Jurkat, Clone E6-1 (cell line): ENCODE measurements at regions not wholly inside any gene's neighbourhood (a gene's known extent, or its start where the extent isn't known, plus 50 kb on each side); places are given as distances from the start of the nearest gene placed in this dataset.

Experiments
- DNase-seq: peaks from one replicate; pipeline ENCODE4 v3.0.0-alpha.2; 2011; ENCODE audit warnings: low read depth, low spot score
- H3K4me3 ChIP-seq: 2 replicates; pipeline ENCODE4 v1.5.1; 2011; ENCODE audit warnings: mild to moderate bottlenecking, low read length, control low read depth, moderate library complexity

- no peak overlapping the region for H3K4me3 ChIP-seq
- no peak for DNase-seq
Observed at GRCh38 chr20:21033817-21034216, 72.3 kb downstream of the LINC00237 start.

GRCh38 chr20:21031666-21032065 is 74.5 kb downstream of the LINC00237 start:
- no peak overlapping the region for H3K4me3 ChIP-seq
- no peak for DNase-seq

DNA sequence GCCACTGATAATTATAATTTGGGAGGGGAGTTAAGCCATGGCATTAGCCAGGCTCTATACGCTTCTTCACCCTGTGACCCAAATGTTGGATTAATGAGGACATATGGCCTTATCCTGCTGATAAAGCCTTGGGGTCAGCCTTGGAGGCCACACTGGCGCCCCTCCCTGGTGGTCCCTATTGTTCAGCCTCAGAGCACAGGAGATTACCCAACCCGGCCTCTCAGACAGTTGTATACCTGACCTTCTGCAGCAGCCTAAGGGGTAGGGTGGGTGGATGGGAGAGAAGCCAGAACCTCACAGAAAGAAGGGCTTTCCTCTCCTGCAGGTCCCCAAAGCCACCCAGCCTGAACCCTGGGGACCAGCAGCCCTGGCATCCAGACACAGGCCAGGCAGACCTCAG is 76.8 kb downstream of the LINC00237 start:
- no peak overlapping the region for H3K4me3 ChIP-seq
- DNase-seq: no peak

DNA sequence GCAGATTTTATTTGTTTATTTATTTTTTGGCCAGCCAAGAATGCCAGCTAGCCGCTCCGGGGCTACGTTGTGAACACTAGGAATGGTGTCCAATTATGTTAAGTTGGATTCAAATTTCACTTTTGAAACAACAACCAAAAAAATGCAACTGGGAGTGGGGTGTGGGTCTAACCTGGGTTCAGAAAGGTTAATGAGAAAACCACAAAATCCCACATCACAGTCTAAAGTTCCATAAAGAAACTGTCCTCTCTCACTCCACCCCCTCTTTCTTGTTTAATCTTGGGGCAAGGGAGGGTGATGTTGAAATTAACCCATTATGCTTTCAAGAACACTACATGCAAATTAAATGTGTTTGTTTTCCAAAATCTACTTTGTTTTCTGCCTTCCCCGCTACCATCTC is 77.2 kb downstream of the LINC00237 start:
- H3K4me3 ChIP-seq: no peak overlapping the region
- no peak for DNase-seq

DNA sequence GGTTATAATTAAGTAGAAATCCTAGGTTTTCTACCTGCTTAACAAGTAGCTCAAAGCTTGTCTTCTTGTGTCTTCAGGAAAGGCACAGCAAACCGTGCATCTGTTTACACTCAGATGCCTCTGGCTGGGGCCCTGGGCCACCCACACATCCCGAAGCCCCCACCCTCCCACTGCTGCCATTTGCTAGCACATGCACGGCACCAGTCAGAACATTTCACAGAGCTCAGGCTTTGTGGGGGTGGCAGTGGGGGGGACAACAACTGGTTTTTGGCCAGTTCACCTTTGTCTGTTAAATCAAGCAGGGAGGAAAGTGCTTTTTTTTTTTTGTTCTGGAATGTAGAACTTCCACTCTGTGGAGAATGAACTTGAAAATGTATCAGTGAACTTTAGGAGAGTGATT is 77.7 kb downstream of the LINC00237 start:
- H3K4me3 ChIP-seq: no peak overlapping the region
- DNase-seq: no peak

DNA sequence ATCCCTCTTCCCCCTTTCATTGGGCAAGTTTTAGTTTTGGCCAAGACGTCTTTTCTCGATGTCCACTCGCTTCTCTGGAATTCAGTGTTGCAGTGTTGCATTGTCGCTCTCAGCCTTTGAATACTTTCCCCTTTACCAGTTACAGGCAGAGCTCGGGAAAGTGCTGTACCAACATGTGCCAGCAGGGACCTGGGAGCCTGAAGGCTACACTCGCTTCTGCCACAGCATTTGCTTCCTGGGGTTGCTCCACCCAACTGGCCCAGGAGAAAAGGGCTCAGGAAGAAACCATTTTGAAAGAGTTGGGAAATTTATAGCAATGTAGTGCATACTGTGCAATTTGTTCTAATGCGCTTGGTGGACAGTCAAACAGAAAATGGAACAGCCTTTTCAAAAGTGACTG is 78.6 kb downstream of the LINC00237 start:
- no peak overlapping the region for H3K4me3 ChIP-seq
- peak; percentile 16 for DNase-seq

- no peak overlapping the region for H3K4me3 ChIP-seq
Observed at GRCh38 chr20:21026951-21027350, 79.2 kb downstream of the LINC00237 start.

DNA sequence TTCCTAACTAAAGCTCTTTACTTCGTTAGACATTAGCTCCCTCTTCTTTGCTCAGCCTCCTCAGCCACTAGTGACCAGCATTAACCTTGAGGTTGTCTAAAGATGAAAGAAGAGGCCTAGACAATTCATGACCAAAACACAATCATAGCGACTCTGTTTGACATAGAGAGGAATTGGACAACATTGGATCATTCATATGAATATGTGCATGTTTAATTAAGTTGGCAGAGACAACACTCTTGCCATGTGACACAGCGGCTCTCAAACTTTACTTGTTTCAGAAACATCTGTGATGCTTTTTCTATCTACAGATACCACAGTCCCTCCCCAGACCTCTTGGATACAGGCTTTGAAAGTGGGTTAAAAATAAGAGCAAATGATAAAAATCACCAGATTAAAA is 81.7 kb downstream of the LINC00237 start:
- no peak overlapping the region for H3K4me3 ChIP-seq
- DNase-seq: no peak

More at GRCh38 chr20:21026951-21027350, 79.2 kb downstream of the LINC00237 start:
- DNase-seq: no peak

- DNase-seq: no peak
Observed at GRCh38 chr20:21022925-21023324, 83.2 kb downstream of the LINC00237 start.

GRCh38 chr20:21021472-21021790 is 84.7 kb downstream of the LINC00237 start:
- no peak overlapping the region for H3K4me3 ChIP-seq
- no peak for DNase-seq

More at GRCh38 chr20:21022925-21023324, 83.2 kb downstream of the LINC00237 start:
- no peak overlapping the region for H3K4me3 ChIP-seq

GRCh38 chr20:21020659-21021471 is 85.3 kb downstream of the LINC00237 start:
- no peak overlapping the region for H3K4me3 ChIP-seq
- no peak for DNase-seq

DNA sequence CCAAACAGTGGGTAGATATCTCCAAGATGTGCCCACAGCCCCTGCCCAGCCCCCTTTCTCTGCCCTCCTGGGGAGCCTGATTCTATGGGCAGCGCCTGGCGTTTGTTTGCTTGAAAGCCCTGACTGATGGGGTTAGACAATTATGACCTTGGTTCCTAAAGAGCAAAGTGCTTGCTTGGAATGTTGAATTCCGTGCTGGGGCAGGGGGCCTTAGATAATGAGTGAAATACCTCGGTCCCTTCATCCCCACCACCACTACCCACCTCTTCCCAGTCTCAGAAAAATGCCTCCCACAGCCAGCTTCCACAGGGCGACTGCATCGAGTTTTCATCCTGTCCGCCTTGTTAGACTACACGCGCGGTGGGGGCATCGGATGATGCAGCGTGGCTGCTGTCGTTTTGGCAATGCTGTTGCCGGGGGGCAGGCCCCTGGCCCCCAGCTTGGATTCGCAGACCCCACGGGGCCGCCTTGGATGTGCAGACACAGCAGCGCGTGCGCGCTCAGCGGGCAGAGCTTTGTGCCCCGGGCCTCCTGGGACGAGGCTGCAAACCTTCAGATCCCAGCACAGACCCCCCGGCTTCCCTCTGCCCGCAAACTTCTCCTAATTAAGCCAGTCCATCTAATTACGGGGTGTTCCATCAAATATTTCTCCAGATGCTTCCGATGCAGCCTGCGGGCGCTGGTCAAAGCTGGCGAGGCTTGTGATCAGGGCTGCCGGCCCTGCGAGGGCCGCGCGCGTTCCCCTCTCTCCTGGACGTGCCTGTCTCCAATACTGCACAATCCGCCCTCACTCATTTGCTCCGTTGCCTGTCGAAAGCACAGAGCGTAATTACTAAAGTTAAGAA is 86.1 kb downstream of the LINC00237 start:
- DNase-seq: no peak

GRCh38 chr20:21019468-21019813 is 86.7 kb downstream of the LINC00237 start:
- H3K4me3 ChIP-seq: no peak overlapping the region
- no peak for DNase-seq

More for the DNA sequence above, 86.1 kb downstream of the LINC00237 start:
- no peak overlapping the region for H3K4me3 ChIP-seq

GRCh38 chr20:21018576-21018975 is 87.6 kb downstream of the LINC00237 start:
- H3K4me3 ChIP-seq: no peak overlapping the region
- no peak for DNase-seq

GRCh38 chr20:21017528-21018085 is 88.6 kb downstream of the LINC00237 start:
- H3K4me3 ChIP-seq: no peak overlapping the region
- peak; percentile 68 for DNase-seq

DNA sequence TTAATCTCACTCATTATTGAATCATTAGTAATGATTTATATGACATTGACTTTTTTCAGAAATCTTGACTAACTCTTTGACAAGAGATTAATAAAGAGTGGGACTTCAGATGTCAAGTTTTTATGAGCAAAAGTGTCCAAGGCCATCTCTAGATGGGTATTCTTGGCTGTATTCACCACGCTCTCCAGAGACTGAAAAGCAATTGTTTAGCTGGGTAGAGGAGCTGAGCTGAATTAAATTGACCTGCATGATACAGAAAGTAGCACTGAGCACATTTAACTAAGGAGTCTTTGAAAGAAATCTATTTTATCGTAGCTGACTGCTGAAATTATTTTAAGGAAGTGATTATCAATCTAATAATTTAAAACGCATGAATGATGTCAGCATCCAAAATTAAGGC is 89.4 kb downstream of the LINC00237 start:
- no peak overlapping the region for H3K4me3 ChIP-seq
- DNase-seq: no peak

GRCh38 chr20:21014528-21014927 is 91.6 kb downstream of the LINC00237 start:
- no peak overlapping the region for H3K4me3 ChIP-seq
- DNase-seq: no peak

GRCh38 chr20:21008951-21009350 is 97.2 kb downstream of the LINC00237 start:
- no peak for DNase-seq
- H3K4me3 ChIP-seq: no peak overlapping the region

DNA sequence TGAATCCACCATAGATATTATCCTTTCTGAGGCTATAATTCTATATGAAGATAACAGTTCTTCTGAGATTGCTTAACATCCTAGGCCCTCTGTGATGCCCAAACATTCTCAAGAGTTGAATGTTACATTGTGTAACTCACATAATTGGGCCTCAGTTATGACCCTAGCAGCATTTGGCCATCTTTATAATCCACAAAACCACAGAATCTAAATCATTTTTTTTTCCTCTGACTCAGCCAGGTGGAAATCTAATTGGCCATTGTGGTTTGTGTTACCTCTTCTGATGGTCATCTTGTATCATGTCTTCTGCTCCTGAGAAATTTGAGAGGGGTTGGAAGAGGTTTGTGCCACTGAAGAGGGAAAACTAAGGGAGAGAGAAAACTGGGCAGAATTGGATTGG is 99.5 kb downstream of the LINC00237 start:
- H3K4me3 ChIP-seq: no peak overlapping the region
- DNase-seq: no peak

- H3K4me3 ChIP-seq: no peak overlapping the region
- DNase-seq: no peak
Observed at GRCh38 chr20:21004386-21005076, 101.6 kb downstream of the LINC00237 start.
